CD4-positive, alpha-beta T cell treated with Interleukin-17A for 4 hours (primary cell): ENCODE measurements at regions not wholly inside any gene's neighbourhood (a gene's known extent, or its start where the extent isn't known, plus 50 kb on each side); places are given as distances from the start of the nearest gene placed in this dataset.
"Not testable (repeated sequence)": the region's sequence is repeated elsewhere in the genome, so short reads cannot be mapped to it uniquely, and the experiment has no call there.

Source experiments
- DNase-seq: peaks from one replicate; pipeline ENCODE4 v3.0.0-alpha.2; 2020; ENCODE audit warnings: mixed read lengths

- DNase-seq, result no peak
Measured at GRCh38 chr20:29687438-29687837, 1570.0 kb upstream of the DEFB115 start.

DNA sequence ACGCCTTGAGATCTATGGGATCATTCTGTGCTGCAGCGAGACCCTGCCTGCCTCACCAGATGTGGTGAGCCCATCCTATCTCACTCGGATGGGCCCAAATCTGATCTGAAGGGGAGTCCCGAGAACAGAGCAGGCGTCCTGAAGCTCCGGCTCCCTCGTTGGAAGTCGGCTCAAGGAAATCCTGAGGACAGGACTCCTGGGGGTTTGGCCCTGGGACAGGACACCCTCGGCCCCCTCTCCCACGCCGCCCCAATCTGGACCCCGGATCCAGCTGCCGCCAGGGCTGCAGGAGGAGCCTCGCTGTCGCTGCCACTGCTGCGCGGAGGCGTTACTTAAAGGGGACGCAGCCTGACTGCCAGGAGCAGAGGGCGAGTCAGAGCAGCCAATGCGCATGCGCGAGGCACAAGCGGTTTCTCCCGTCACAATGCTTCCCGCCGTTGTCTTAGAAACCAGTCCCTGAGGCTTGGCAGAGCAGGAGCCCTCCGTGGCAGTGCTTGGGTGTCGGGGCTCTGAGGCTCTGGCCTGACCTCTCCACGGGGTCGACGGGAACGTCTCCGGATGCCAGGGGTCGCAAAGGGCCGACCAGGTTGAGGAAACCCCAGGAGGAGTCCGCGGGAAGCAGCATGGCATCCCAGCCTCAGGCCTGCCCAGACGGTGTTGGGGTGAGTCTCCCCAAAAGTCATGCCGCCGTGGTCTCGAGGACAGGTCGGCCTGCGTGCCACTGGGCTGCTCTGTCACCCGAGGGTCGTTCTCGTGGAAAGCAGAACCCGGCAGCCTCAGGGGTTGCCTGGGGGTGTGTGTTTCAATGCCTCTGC lies 1567.8 kb upstream of the DEFB115 start:
- DNase-seq, result no peak

- DNase-seq, result no peak
Measured at GRCh38 chr20:29690274-29690673, 1567.2 kb upstream of the DEFB115 start.

DNA sequence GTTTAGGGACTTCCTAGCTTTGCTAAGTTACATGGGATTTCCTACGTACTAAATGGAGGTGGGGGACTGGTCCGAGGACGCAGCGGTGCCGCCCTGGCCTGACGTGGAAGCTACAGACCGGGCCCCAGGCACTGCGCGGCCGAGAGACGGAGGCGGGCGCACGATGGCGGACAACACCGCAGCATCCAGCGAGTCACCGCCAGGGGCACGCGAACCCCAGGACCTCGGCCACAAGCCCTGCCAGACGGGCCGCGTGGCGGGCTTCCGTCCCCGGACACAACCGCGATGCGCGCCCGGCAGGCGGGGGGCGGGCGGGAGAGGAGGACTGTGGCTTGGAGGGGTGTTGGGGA lies 1516.9 kb upstream of the DEFB115 start:
- no peak for DNase-seq

DNA sequence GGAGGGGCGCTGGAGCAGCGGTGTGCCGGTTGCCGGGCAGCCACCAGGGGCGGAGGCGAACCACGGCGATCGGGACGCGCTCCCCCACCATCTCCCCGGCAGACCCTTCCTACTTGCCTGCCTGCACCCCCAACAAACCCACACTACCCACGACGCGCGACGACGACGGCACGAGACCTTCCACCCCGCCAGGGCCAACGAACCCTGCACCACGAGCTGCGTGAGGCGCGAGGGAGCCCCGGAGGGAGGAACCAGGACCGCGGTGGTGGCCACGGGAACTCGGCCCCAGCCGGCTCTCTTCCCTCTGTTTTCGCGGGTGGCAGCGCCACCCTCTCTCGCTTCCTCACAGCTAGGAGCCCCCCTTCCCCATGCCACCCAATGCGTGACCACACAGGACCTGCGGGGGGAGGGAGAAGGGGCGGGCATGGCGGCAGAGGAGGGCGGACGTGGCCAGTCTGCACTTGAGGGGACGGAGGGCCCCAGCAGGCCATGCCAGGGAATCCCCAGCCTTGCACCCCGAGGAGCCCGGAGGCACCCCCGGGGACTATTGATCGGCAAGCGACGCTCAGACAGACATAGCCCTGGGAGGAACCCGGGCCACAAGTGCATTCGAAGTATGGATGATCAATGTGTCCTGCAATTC lies 1516.4 kb upstream of the DEFB115 start:
- no peak for DNase-seq

GRCh38 chr20:29741594-29741893 lies 1515.9 kb upstream of the DEFB115 start:
- no peak for DNase-seq

- DNase-seq, result no peak
Measured at GRCh38 chr20:29741894-29742698, 1515.4 kb upstream of the DEFB115 start.

DNA sequence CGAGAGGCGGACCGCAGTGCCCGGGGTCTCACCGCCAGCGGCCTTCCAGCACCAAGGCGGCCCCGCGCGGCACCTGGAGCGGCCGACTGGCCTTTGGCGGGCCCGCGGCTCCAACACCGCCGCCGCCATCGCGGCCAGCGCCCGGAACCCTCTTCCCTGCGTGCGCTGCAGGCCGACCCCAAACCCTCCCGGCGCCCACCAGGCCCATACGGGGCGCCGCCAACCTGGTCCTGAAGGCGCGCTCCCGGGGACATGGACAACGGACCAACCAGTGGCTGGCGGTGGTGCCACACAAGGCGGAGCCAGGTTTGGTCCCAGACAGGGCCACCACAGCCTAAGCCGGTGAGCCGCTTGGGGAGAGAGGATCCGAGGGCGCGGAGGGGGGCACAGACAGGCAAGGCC lies 1514.8 kb upstream of the DEFB115 start:
- no peak for DNase-seq

GRCh38 chr20:29743101-29743931 lies 1514.1 kb upstream of the DEFB115 start:
- DNase-seq, result no peak

GRCh38 chr20:29744071-29744470 lies 1513.4 kb upstream of the DEFB115 start:
- DNase-seq, result no peak

- DNase-seq, result not testable (repeated sequence)
Measured at GRCh38 chr20:29745534-29746245, 1511.8 kb upstream of the DEFB115 start.

DNA sequence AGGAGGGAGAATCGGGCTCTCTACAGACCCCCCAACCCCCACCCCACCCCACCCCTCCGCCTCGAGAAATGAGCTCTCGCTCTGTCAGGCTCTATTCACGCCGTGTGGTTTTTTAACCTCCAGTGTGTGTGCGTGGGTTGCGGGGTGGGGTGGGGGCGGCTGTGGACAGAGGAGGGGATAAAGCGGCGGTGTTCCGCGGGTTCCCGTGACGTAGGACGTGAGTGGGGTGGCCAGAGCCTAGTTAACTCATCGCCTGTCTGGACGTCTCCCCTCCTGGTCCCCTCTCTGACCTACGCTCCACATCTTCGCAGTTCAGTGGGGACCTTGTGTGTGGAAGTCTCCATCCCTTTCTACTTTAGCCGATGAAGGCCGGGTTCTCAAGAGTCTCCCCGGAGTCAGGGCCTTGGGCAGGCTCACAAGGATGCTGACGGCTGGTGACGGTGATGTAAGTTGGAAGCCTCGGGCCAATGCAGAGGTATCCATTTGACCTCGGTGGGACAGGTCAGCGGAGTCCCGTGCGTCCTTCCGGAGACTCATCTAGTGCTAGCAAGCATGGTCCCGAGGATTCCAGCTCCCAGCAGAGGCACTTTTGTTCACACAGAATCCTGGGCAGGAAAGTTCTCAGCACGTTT lies 1507.1 kb upstream of the DEFB115 start:
- DNase-seq, result no peak

DNA sequence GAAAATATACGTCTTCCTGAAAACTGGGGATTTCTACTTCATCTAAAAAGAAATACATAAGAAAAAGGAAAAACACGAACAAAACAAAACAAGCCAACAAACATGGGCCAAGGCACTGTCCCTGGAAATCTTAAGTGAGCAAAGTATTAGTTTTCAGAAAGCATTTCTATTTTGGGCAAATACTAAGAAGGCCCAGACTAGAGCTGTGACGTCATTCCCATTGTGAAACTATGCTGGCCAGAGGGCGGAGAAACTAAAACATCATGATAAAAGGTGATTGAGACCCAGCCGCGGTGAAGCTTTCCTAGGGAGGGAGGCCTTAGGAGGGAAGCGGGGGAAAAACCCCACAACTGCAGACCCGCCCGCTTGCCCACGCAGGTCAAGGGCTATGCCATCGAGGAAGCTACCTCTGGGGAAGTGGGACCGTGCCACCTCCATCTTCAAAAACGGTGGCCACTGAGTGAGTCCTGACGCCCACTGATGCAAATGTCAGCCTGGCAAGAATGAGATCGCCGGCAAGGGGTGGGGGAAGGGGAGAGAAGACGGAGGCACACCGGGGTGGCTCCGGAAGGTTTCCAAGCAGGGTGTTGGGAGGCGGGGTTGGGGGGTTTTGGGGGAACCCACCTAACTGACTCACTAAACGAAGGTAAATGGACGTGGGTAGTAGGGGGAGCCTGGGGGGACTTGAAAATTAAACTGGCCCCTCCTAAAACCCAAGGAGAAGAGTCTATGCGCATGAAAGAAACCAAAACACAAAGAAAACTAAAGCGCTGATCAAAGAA lies 1504.6 kb upstream of the DEFB115 start:
- not testable (repeated sequence) for DNase-seq

GRCh38 chr20:29753426-29753746 lies 1504.1 kb upstream of the DEFB115 start:
- DNase-seq, result not testable (repeated sequence)

- DNase-seq, result not testable (repeated sequence)
Measured at GRCh38 chr20:29753879-29754278, 1503.6 kb upstream of the DEFB115 start.

- DNase-seq, result not testable (repeated sequence)
Measured at GRCh38 chr20:29755854-29756498, 1501.5 kb upstream of the DEFB115 start.

GRCh38 chr20:29756664-29757063 lies 1500.8 kb upstream of the DEFB115 start:
- DNase-seq, result no peak

DNA sequence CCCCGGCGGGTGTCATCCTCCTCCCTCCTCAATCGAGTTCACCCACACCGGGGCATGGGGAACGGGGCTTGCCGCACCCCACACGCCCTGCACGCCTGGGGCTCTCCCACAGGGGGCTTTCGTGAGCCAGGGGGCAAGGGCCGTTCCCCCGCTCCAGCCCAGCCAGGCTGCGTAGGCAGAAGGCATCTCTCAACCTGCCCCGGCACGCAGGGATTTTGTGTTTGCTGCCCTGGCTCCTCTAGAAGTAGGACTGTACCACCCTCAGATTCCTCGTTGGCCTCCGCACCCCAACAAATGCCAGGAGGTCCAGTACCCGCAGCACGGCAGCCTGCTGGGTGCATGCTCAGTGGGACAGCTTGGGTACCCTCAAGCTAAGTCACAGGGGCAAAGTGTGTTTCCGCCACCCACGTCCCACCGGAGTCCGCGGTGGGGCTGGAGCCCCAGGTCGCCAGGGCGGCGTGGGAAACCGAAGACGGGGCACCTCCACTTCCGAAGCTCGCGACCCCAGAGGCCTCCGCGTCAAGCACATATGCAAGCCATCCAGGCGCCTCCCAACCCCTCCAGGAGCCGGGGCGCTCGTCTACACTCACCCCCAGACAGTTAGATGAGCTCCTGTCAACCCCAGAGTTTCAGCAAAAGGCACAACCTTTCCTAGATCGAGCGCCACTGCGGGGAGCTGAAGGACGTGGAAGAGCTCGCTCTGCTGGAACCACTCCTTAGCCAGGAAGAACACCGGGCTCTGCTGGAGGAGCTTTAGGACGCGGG lies 1495.7 kb upstream of the DEFB115 start:
- DNase-seq, result not testable (repeated sequence)

GRCh38 chr20:29762620-29763019 lies 1494.8 kb upstream of the DEFB115 start:
- no peak for DNase-seq
